ENCODE measurements at regions not wholly inside any gene's neighbourhood (a gene's known extent, or its start where the extent isn't known, plus 50 kb on each side); places are given as distances from the start of the nearest gene placed in this dataset.
"Not testable (repeated sequence)": the region's sequence is repeated elsewhere in the genome, so short reads cannot be mapped to it uniquely, and the experiment has no call there.

- Mint-ChIP-seq H3K27ac (no peak overlapping the region), H3K9me3 (peaks cover 10% of the 10 kb centered on the region), H3K36me3 (ENCODE audit: low read depth) (no peaks in the 10 kb centered on the region), H3K27me3 (no peaks in the 10 kb centered on the region), H3K4me3 (no peak overlapping the region), H3K4me1 (ENCODE audit: low read depth) (no peaks in the 10 kb centered on the region)
- DNase-seq: no peak
These were observed 125.5 kb upstream of the VSTM2A start for GRCh38 chr7:54416678-54417077.

DNA sequence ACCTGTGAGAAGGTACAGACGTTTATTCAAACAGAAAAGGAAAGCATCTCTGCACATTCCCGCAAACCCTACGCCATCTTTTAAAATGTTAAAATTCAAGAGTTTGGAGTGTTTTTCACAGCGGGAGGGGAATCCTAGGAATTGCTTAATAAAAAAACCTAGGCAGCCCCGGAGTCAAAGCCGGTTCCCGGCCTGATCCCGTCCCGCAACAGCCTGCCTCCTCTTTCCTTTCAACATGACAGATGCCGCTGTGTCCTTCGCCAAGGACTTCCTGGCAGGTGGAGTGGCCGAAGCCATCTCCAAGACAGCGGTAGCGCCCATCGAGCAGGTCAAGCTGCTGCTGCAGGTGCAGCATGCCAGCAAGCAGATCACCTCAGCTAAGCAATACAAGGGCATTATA, 123.0 kb upstream of the VSTM2A start:
- Mint-ChIP-seq H3K27ac (no peak overlapping the region), H3K27me3 (no peaks in the 10 kb centered on the region), H3K4me1 (ENCODE audit: low read depth) (no peaks in the 10 kb centered on the region), H3K9me3 (peaks cover 7% of the 10 kb centered on the region), H3K36me3 (ENCODE audit: low read depth) (no peaks in the 10 kb centered on the region), H3K4me3 (no peak overlapping the region)
- DNase-seq: no peak

DNA sequence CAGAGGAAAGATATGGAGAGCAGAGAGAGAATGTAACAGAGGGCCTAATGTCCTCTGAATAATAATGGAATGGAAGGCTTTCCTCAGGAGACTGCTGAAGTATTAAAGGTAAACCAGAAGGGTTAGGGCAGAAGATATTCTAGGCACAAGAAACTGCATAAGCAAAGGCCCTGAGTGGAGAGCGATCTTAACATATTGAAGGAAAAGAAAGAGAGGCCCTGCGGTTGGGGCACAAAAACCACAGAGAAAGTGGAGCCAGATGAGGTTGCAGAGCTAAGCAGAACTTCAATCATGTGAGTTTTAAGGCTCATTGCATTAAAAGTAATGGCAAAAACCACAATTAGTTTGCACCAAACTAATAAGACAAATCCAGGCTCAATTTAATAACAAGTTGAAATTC, 115.8 kb upstream of the VSTM2A start:
- peaks cover 14% of the 10 kb centered on the region for H3K9me3 Mint-ChIP-seq
- no peak for DNase-seq
- H3K27ac Mint-ChIP-seq: no peak overlapping the region
- no peak overlapping the region for H3K4me3 Mint-ChIP-seq
- H3K36me3 Mint-ChIP-seq (ENCODE audit: low read depth): no peaks in the 10 kb centered on the region
- H3K27me3 Mint-ChIP-seq: no peaks in the 10 kb centered on the region
- no peaks in the 10 kb centered on the region for H3K4me1 Mint-ChIP-seq (ENCODE audit: low read depth)

DNA sequence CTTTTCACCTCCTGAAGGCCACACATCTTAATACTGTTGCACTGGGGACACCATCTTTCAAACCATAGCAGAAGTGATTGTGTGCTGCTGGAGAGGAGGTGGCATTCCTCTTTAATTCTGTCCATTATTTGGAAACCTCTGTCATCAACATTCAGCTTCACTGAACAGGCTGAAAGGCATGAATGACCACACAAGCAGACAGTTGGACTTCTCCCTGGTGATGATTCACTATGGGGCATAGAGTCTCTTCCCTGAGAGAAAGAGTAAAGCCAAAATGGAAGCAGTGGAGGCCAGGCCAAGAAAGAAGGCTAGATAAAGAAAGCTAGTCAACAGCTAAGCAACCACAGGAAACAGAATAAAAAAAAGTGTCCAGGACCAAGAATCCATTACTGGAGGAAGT, 113.1 kb upstream of the VSTM2A start:
- no peak overlapping the region for H3K4me3 Mint-ChIP-seq
- H3K9me3 Mint-ChIP-seq: peaks cover 24% of the 10 kb centered on the region
- DNase-seq: no peak
- no peaks in the 10 kb centered on the region for H3K27me3 Mint-ChIP-seq
- no peak overlapping the region for H3K27ac Mint-ChIP-seq
- H3K36me3 Mint-ChIP-seq (ENCODE audit: low read depth): no peaks in the 10 kb centered on the region
- no peaks in the 10 kb centered on the region for H3K4me1 Mint-ChIP-seq (ENCODE audit: low read depth)

DNA sequence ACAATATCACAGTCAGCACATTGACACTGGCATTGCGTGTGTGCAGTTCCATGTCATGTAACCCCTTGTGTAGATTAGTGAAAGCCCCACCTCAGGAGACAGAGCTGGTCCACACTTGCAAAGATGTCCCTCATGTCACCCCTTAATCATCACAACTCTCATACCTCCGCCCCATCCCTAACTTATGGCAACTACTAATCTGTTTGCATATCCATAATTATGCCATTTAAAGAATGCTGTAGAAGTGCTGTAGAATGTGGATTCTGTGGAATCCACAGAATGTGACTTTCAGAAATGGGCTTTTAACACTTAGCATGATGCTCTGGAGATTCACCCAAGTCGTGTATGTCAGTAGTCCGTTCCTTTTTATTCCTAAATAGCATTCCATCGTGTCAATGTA, 102.8 kb upstream of the VSTM2A start:
- H3K27ac Mint-ChIP-seq: no peak overlapping the region
- H3K9me3 Mint-ChIP-seq: peaks cover 27% of the 10 kb centered on the region
- no peak for DNase-seq

GRCh38 chr7:54444046-54444686, 98.0 kb upstream of the VSTM2A start:
- not testable (repeated sequence) for DNase-seq; H3K27me3 Mint-ChIP-seq; H3K4me1 Mint-ChIP-seq (ENCODE audit: low read depth); H3K4me3 Mint-ChIP-seq; H3K27ac Mint-ChIP-seq; H3K36me3 Mint-ChIP-seq (ENCODE audit: low read depth)
- peaks cover 13% of the 10 kb centered on the region for H3K9me3 Mint-ChIP-seq

More for the DNA sequence above, 102.8 kb upstream of the VSTM2A start:
- H3K4me1 Mint-ChIP-seq (ENCODE audit: low read depth): no peaks in the 10 kb centered on the region
- H3K4me3 Mint-ChIP-seq: no peak overlapping the region
- no peaks in the 10 kb centered on the region for H3K27me3 Mint-ChIP-seq
- H3K36me3 Mint-ChIP-seq (ENCODE audit: low read depth): no peaks in the 10 kb centered on the region

DNA sequence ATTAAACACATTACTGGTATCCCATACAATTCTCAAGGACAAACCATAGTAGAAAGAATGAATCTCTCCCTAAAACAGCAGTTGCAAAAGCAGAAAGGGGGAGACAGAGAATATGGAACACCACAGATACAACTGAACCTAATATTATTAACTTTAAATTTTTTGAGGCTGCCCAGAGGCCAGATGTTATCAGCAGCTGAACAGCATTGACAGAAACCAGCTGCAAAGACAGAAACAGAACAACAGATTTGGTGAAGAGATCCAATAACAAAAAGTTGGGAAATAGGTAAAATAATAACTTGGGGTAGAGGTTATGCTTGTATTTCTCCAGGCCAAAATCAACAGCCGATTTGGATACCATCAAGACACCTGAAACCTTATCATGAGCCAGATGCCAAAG, 89.0 kb upstream of the VSTM2A start:
- H3K4me1 Mint-ChIP-seq (ENCODE audit: low read depth); H3K27me3 Mint-ChIP-seq; DNase-seq; H3K27ac Mint-ChIP-seq; H3K4me3 Mint-ChIP-seq; H3K36me3 Mint-ChIP-seq (ENCODE audit: low read depth): not testable (repeated sequence)
- peaks cover 36% of the 10 kb centered on the region for H3K9me3 Mint-ChIP-seq

DNA sequence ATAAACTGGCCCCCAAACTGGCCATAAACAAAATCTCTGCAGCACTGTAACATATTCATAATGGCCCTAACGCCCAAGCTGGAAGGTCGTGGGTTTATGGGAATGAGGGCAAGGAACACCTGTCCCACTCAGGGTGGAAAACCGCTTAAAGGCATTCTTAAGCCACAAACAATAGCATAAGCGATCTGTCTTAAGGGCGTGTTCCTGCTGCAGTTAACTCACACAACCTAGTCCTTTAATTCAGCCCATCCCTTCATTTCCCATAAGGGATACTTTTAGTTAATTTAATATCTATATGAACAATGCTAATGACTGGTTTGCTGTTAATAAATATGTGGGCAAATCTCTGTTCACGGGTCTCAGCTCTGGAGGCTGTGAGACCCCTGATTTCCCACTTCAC, 87.5 kb upstream of the VSTM2A start:
- H3K27me3 Mint-ChIP-seq; H3K36me3 Mint-ChIP-seq (ENCODE audit: low read depth); H3K27ac Mint-ChIP-seq; H3K4me3 Mint-ChIP-seq; H3K4me1 Mint-ChIP-seq (ENCODE audit: low read depth); DNase-seq: not testable (repeated sequence)
- peaks cover 35% of the 10 kb centered on the region for H3K9me3 Mint-ChIP-seq

DNA sequence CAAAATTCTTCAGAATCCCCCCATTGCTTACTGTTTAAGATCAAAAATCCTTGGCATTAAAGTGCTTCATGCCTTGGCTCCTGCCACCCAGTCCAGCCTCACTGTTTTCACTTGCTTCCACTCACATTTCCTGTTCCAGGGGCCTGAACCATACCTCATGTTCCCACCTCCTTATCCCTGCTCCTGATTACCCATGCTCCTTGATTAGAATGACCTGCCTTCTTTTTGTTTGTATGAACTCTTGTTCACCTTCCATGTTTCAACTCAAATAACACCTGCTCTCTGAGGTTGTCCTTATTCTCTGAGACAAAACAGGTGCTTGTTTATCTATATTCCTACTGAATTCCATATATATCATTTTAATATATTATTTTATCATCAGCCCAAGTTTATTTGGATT, 77.1 kb upstream of the VSTM2A start:
- Mint-ChIP-seq H3K4me1 (ENCODE audit: low read depth) (no peaks in the 10 kb centered on the region), H3K4me3 (no peak overlapping the region), H3K27ac (no peak overlapping the region), H3K27me3 (no peaks in the 10 kb centered on the region), H3K9me3 (peaks cover 22% of the 10 kb centered on the region), H3K36me3 (ENCODE audit: low read depth) (no peaks in the 10 kb centered on the region)
- DNase-seq: no peak

- H3K4me1 Mint-ChIP-seq (ENCODE audit: low read depth): no peaks in the 10 kb centered on the region
- DNase-seq: no peak
- no peaks in the 10 kb centered on the region for H3K36me3 Mint-ChIP-seq (ENCODE audit: low read depth)
- no peaks in the 10 kb centered on the region for H3K27me3 Mint-ChIP-seq
- H3K4me3 Mint-ChIP-seq: no peak overlapping the region
- no peak overlapping the region for H3K27ac Mint-ChIP-seq
- H3K9me3 Mint-ChIP-seq: peaks cover 16% of the 10 kb centered on the region
These were observed 72.4 kb upstream of the VSTM2A start for GRCh38 chr7:54469740-54470139.

- Mint-ChIP-seq H3K36me3 (ENCODE audit: low read depth) (no peaks in the 10 kb centered on the region), H3K4me3 (no peak overlapping the region), H3K4me1 (ENCODE audit: low read depth) (no peaks in the 10 kb centered on the region), H3K27me3 (no peaks in the 10 kb centered on the region), H3K9me3 (peaks cover 7% of the 10 kb centered on the region), H3K27ac (no peak overlapping the region)
- DNase-seq: no peak
These were observed 65.6 kb upstream of the VSTM2A start for GRCh38 chr7:54476609-54477008.

DNA sequence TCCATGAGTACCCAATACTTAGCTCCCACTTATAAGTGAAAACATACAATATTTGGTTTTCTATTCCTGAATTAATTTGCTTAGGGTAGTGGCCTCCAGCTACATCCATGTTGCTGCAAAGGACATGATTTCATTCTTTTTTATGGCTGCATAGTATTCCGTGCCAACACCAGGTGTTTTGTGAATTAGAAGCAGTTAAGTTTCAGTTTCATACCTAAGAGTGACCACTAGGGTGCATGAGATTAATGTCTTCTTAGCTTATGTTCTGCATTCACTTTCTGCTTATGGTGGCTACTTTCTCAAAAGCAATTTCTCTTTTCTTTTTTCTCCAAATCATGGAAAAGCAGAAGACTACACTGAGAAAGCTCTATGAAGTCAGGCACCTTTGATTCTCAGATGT, 65.1 kb upstream of the VSTM2A start:
- Mint-ChIP-seq H3K9me3 (peaks cover 7% of the 10 kb centered on the region), H3K27me3 (no peaks in the 10 kb centered on the region), H3K4me1 (ENCODE audit: low read depth) (no peaks in the 10 kb centered on the region), H3K4me3 (no peak overlapping the region), H3K27ac (no peak overlapping the region), H3K36me3 (ENCODE audit: low read depth) (no peaks in the 10 kb centered on the region)
- DNase-seq: no peak

GRCh38 chr7:54483523-54483922, 58.7 kb upstream of the VSTM2A start:
- Mint-ChIP-seq H3K27me3 (no peaks in the 10 kb centered on the region), H3K4me3 (no peak overlapping the region), H3K27ac (no peak overlapping the region), H3K4me1 (ENCODE audit: low read depth) (no peaks in the 10 kb centered on the region), H3K9me3 (peaks cover 26% of the 10 kb centered on the region), H3K36me3 (ENCODE audit: low read depth) (no peaks in the 10 kb centered on the region)
- DNase-seq: no peak

DNA sequence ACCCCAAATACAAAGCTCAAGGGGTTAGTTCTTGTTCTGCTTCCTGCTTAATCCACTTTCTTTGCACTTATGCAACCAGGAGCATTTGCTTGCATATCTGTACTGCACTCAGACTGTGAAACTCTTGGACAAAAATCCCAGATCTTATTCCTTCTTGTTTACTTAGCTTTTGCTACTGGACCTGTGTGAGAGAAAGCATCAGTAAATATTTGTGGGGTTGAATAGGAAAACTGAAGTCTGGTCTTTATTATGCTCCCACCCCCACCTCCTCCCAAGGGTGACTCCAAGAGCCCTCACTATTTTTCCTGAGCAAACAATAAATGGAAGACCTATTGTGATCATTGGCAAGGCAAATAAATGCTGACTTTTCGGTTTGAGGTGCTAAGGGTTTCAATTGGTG, 57.1 kb upstream of the VSTM2A start:
- Mint-ChIP-seq H3K4me1 (ENCODE audit: low read depth) (no peaks in the 10 kb centered on the region), H3K27me3 (no peaks in the 10 kb centered on the region), H3K4me3 (no peak overlapping the region), H3K27ac (no peak overlapping the region), H3K9me3 (peaks cover 28% of the 10 kb centered on the region), H3K36me3 (ENCODE audit: low read depth) (no peaks in the 10 kb centered on the region)
- DNase-seq: no peak

Data from activated T-cell treated with anti-CD3 and anti-CD28 coated beads, Interleukin-2, amount 50 U/mL, for 24 hours (primary cell).